Natural killer cell (primary cell): ENCODE measurements at regions not wholly inside any gene's neighbourhood (a gene's known extent, or its start where the extent isn't known, plus 50 kb on each side); places are given as distances from the start of the nearest gene placed in this dataset.

Experiments
- ATAC-seq, 3 donors: fragments of 150-1000 bp in 2 of 3; fragments of 200-7000 bp in 1 of 3; cut with Tn5 transposase; 1 replicate in 1 of 3; 2 replicates in 2 of 3; pipeline ENCODE4 v1.10.0; 2021; ENCODE audit warnings: mild to moderate bottlenecking in 2 of 3, moderate library complexity in 2 of 3
- DNase-seq, 2 donors: peaks; one replicate each; pipeline versions ENCODE4 v3.0.0 to v3.0.0-alpha.2; 2013 to 2021; ENCODE audit warnings: mixed read lengths in 1 of 2
- H3K27ac ChIP-seq: one replicate; pipeline ENCODE4 v1.5.1; 2013; ENCODE audit warnings: mild to moderate bottlenecking, low read length
- H3K27me3 ChIP-seq: one replicate; pipeline ENCODE4 v1.6.1; 2013; ENCODE audit warnings: low read length; ENCODE audit not compliant: control insufficient read depth, insufficient read depth
- H3K36me3 ChIP-seq: one replicate; pipeline ENCODE4 v1.6.1; 2013; ENCODE audit warnings: low read length; ENCODE audit not compliant: control insufficient read depth, insufficient read depth
- H3K4me1 ChIP-seq: one replicate; pipeline ENCODE4 v1.6.1; 2013; ENCODE audit warnings: low read length; ENCODE audit not compliant: control insufficient read depth, insufficient read depth
- H3K4me3 ChIP-seq: one replicate; pipeline ENCODE4 v1.5.1; 2013; ENCODE audit warnings: low read length
- H3K9me3 ChIP-seq: one replicate; pipeline ENCODE4 v1.6.1; 2013; ENCODE audit warnings: low read length; ENCODE audit not compliant: control insufficient read depth, insufficient read depth
- H3K27ac Mint-ChIP-seq, 2 donors: one replicate each; pipeline ENCODE4 v1.8.0; 2022; ENCODE audit warnings: mild to moderate bottlenecking in 2 of 2, mixed read lengths in 2 of 2, moderate library complexity in 1 of 2
- H3K27me3 Mint-ChIP-seq, 2 donors: one replicate each; pipeline ENCODE4 v1.8.0; 2022; ENCODE audit warnings: low read depth in 2 of 2, mixed read lengths in 2 of 2
- H3K36me3 Mint-ChIP-seq: one replicate; pipeline ENCODE4 v1.8.0; 2022; ENCODE audit warnings: mixed read lengths
- H3K4me1 Mint-ChIP-seq, 2 donors: one replicate each; pipeline ENCODE4 v1.8.0; 2022; ENCODE audit warnings: mixed read lengths in 2 of 2
- H3K4me3 Mint-ChIP-seq: one replicate; pipeline ENCODE4 v1.8.0; 2022; ENCODE audit warnings: mild to moderate bottlenecking, moderate library complexity, mixed read lengths
- H3K9me3 Mint-ChIP-seq, 2 donors: one replicate each; pipeline ENCODE4 v1.8.0; 2022; ENCODE audit warnings: mixed read lengths in 2 of 2
- CTCF ChIP-seq: fragments of 200-600 bp; IDR thresholded peaks from one replicate; pipeline ENCODE4 v1.8.0; 2022; ENCODE audit warnings: antibody characterized with exemption
- WGBS: methylation state at CpG from one replicate; pipeline ENCODE4 v1.1.7; 2013; ENCODE audit warnings: missing lambda C conversion rate; ENCODE audit not compliant: insufficient coverage; 5-methylcytosine and 5-hydroxymethylcytosine counted together
- intact Hi-C: fragments of 100-400 bp; cut with micrococcal nuclease; formaldehyde crosslinking; loops from one replicate; pipeline ENCODE4 v1.14.2; 2022

- H3K27ac Mint-ChIP-seq: no peak overlapping the region
- Histone ChIP-seq H3K27ac (no peak overlapping the region), H3K36me3 (no peaks in the 10 kb centered on the region), H3K27me3 (no peaks in the 10 kb centered on the region), H3K4me1 (no peaks in the 10 kb centered on the region), H3K9me3 (no peaks in the 10 kb centered on the region), H3K4me3 (no peak overlapping the region)
- H3K36me3 Mint-ChIP-seq: no peaks in the 10 kb centered on the region
- WGBS: 61% methylated on average over 12 of the region's 12 CpGs
- ATAC-seq (peak in 1 of 3 donors; percentile 48), DNase-seq (no peak)
- no peak overlapping the region for H3K4me3 Mint-ChIP-seq
- H3K9me3 Mint-ChIP-seq: no peaks in the 10 kb centered on the region
- intact Hi-C loops: no loop called here
- peaks cover 0 to 3% of the 10 kb centered on the region in 2 donors for H3K27me3 Mint-ChIP-seq
- no peak for TF ChIP-seq CTCF
- no peaks in the 10 kb centered on the region for H3K4me1 Mint-ChIP-seq
These were observed 92.2 kb downstream of the KLF4 start for GRCh38 chr9:107397076-107398044.

DNA sequence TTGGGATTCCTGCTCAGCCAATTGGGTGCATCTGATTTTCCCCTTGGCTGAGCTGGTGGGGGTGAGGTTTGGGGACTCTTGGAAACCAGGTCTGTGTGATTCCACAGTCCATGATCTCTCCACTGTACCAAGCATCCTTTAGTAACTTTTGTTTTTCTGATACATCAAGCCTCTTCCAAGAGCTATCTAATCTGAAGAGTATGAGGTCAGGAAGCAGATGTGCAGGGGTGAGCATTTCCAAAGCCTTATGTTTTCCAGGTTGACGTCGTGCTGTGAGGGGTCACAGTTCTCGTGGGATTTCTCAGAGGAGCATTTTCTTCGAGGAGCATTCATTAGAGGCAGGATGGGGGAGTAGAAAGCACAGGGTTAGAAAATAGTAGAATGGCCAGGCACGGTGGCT, 95.3 kb downstream of the KLF4 start:
- H3K27ac Mint-ChIP-seq: no peak overlapping the region
- no peaks in the 10 kb centered on the region for H3K9me3 ChIP-seq
- ATAC-seq: no peak
- no peaks in the 10 kb centered on the region for H3K4me1 ChIP-seq
- H3K9me3 Mint-ChIP-seq: no peaks in the 10 kb centered on the region
- no peaks in the 10 kb centered on the region for H3K36me3 Mint-ChIP-seq
- no peak for DNase-seq
- intact Hi-C loops: no loop called here
- H3K4me3 ChIP-seq: no peak overlapping the region
- H3K27me3 Mint-ChIP-seq: peaks cover 0 to 2% of the 10 kb centered on the region in 2 donors
- H3K4me1 Mint-ChIP-seq: no peaks in the 10 kb centered on the region
- no peak for TF ChIP-seq CTCF
- H3K27ac ChIP-seq: no peak overlapping the region
- no peak overlapping the region for H3K4me3 Mint-ChIP-seq
- H3K36me3 ChIP-seq: no peaks in the 10 kb centered on the region
- H3K27me3 ChIP-seq: no peaks in the 10 kb centered on the region
- WGBS: 73% methylated on average over 5 of the region's 5 CpGs

GRCh38 chr9:107390778-107391177, 98.8 kb downstream of the KLF4 start:
- Mint-ChIP-seq H3K4me3 (no peak overlapping the region), H3K36me3 (no peaks in the 10 kb centered on the region), H3K9me3 (no peaks in the 10 kb centered on the region), H3K27ac (no peak overlapping the region), H3K27me3 (peaks cover 0 to 2% of the 10 kb centered on the region in 2 donors), H3K4me1 (no peaks in the 10 kb centered on the region)
- TF ChIP-seq CTCF: no peak
- intact Hi-C loops: no loop called here
- Histone ChIP-seq H3K36me3 (no peaks in the 10 kb centered on the region), H3K9me3 (no peaks in the 10 kb centered on the region), H3K27ac (no peak overlapping the region), H3K4me1 (no peaks in the 10 kb centered on the region), H3K4me3 (no peak overlapping the region), H3K27me3 (no peaks in the 10 kb centered on the region)
- DNase-seq (no peak), ATAC-seq (no peak)
- WGBS: 90% methylated on average over 3 of the region's 4 CpGs
